GM23338 (cell line): ENCODE measurements at regions not wholly inside any gene's neighbourhood (a gene's known extent, or its start where the extent isn't known, plus 50 kb on each side); places are given as distances from the start of the nearest gene placed in this dataset.

ENCODE experiments used
- ATAC-seq: fragments of 200-7000 bp; cut with Tn5 transposase; 3 replicates; pipeline ENCODE4 v1.9.1; 2020
- DNase-seq: peaks from one replicate; pipeline ENCODE4 v3.0.0-alpha.2; 2015; ENCODE audit warnings: low spot score
- H2AFZ ChIP-seq: fragments of 200-600 bp; sonication (generic); 2 replicates; pipeline ENCODE4 v1.8.0; 2016; ENCODE audit warnings: antibody characterized with exemption, mild to moderate bottlenecking, moderate library complexity
- H3F3A ChIP-seq: fragments of 200-600 bp; sonication (generic); replicated peaks from 2 replicates; pipeline ENCODE4 v1.8.0; 2017; ENCODE audit warnings: antibody characterized with exemption, mixed run types, low read depth
- H3K27ac ChIP-seq: fragments of 200-600 bp; sonication (generic); 2 replicates; pipeline ENCODE4 v1.6.1; 2016; ENCODE audit warnings: low read depth
- H3K27me3 ChIP-seq: fragments of 200-600 bp; sonication (generic); 2 replicates; pipeline ENCODE4 v1.8.0; 2016; ENCODE audit warnings: mild to moderate bottlenecking, mixed run types, moderate library complexity; ENCODE audit not compliant: insufficient read depth
- H3K36me3 ChIP-seq: fragments of 200-600 bp; sonication (generic); 2 replicates; pipeline ENCODE4 v1.8.0; 2016; ENCODE audit warnings: mild to moderate bottlenecking; ENCODE audit not compliant: insufficient read depth
- H3K4me1 ChIP-seq: fragments of 200-600 bp; sonication (generic); 2 replicates; pipeline ENCODE4 v1.8.0; 2016; ENCODE audit warnings: mild to moderate bottlenecking, moderate library complexity; ENCODE audit not compliant: insufficient read depth
- H3K4me2 ChIP-seq: fragments of 200-600 bp; sonication (generic); 2 replicates; pipeline ENCODE4 v1.7.1; 2017; ENCODE audit warnings: mixed run types
- H3K4me3 ChIP-seq: fragments of 200-600 bp; sonication (generic); 2 replicates; pipeline ENCODE4 v1.6.1; 2016; ENCODE audit warnings: mixed run types
- H3K79me2 ChIP-seq: fragments of 200-600 bp; sonication (generic); replicated peaks from 2 replicates; pipeline ENCODE4 v1.8.0; 2017; ENCODE audit warnings: mild to moderate bottlenecking; ENCODE audit not compliant: insufficient read depth
- H3K9me2 ChIP-seq: fragments of 200-600 bp; sonication (generic); 2 replicates; pipeline ENCODE4 v1.8.0; 2017; ENCODE audit not compliant: insufficient read depth
- H4K20me1 ChIP-seq: fragments of 200-600 bp; sonication (generic); replicated peaks from 2 replicates; pipeline ENCODE4 v1.8.0; 2017; ENCODE audit warnings: mild to moderate bottlenecking; ENCODE audit not compliant: insufficient read depth
- H3K27ac Mint-ChIP-seq: 2 replicates; pipeline ENCODE4 v1.8.0; 2020; ENCODE audit warnings: inconsistent platforms, mild to moderate bottlenecking, moderate library complexity, mixed read lengths
- H3K27me3 Mint-ChIP-seq: 3 replicates; pipeline ENCODE4 v1.8.0; 2022; ENCODE audit warnings: low read depth, mild to moderate bottlenecking, moderate library complexity, mixed read lengths, inconsistent platforms; ENCODE audit not compliant: insufficient read depth, poor library complexity
- H3K36me3 Mint-ChIP-seq: 3 replicates; pipeline ENCODE4 v1.8.0; 2021; ENCODE audit warnings: low read depth, mild to moderate bottlenecking, inconsistent platforms, moderate library complexity, mixed read lengths
- H3K4me1 Mint-ChIP-seq: 3 replicates; pipeline ENCODE4 v1.8.0; 2020; ENCODE audit warnings: mild to moderate bottlenecking, inconsistent platforms, mixed read lengths
- H3K4me3 Mint-ChIP-seq: 3 replicates; pipeline ENCODE4 v1.8.0; 2021; ENCODE audit warnings: moderate library complexity, mild to moderate bottlenecking, inconsistent platforms, mixed read lengths
- H3K9me3 Mint-ChIP-seq: 3 replicates; pipeline ENCODE4 v1.8.0; 2020; ENCODE audit warnings: moderate library complexity, mild to moderate bottlenecking, inconsistent platforms, mixed read lengths
- CREB1 ChIP-seq: fragments of 250-450 bp; sonication (Bioruptor Pico); IDR thresholded peaks from 2 replicates; pipeline ENCODE4 v1.5.0; 2020; ENCODE audit warnings: low read depth, mild to moderate bottlenecking, moderate library complexity
- EZH2 ChIP-seq: fragments of 200-600 bp; sonication (generic); IDR thresholded peaks from one replicate; pipeline ENCODE4 v1.8.0; 2017; ENCODE audit warnings: antibody characterized with exemption, mild to moderate bottlenecking, low read depth; ENCODE audit not compliant: unreplicated experiment
- EZH2phosphoT487 ChIP-seq: fragments of 200-600 bp; sonication (generic); IDR thresholded peaks from one replicate; pipeline ENCODE4 v1.8.1; 2018; ENCODE audit warnings: antibody characterized with exemption; ENCODE audit not compliant: unreplicated experiment
- JUNB ChIP-seq: IDR thresholded peaks from one replicate; pipeline ENCODE4 v1.6.1; 2016; ENCODE audit warnings: antibody characterized with exemption; ENCODE audit not compliant: unreplicated experiment
- NANOG ChIP-seq: IDR thresholded peaks from 2 replicates; pipeline ENCODE4 v1.6.1; 2016; ENCODE audit warnings: antibody characterized with exemption, borderline replicate concordance
- POLR2AphosphoS5 ChIP-seq: IDR thresholded peaks from 2 replicates; pipeline ENCODE4 v1.6.1; 2016; ENCODE audit warnings: antibody characterized with exemption, low read depth
- STAT1 ChIP-seq: IDR thresholded peaks from one replicate; pipeline ENCODE4 v1.6.1; 2016; ENCODE audit warnings: antibody characterized with exemption; ENCODE audit not compliant: unreplicated experiment
- ZNF114 ChIP-seq: fragments of 250-450 bp; sonication (Bioruptor Pico); IDR thresholded peaks from 2 replicates; pipeline ENCODE4 v1.5.0; 2020; ENCODE audit warnings: mild to moderate bottlenecking, moderate library complexity
- ZNF331 ChIP-seq: fragments of 250-450 bp; sonication (Bioruptor Pico); IDR thresholded peaks from 2 replicates; pipeline ENCODE4 v1.5.0; 2020; ENCODE audit warnings: low read depth, mild to moderate bottlenecking, moderate library complexity
- ZNF462 ChIP-seq: fragments of 250-450 bp; sonication (Bioruptor Pico); IDR thresholded peaks from 2 replicates; pipeline ENCODE4 v1.5.0; 2020; ENCODE audit warnings: mild to moderate bottlenecking, moderate library complexity
- TF ChIP-seq, protein P1 (sequence below): IDR thresholded peaks from 2 replicates; pipeline ENCODE4 v1.6.1; 2016; ENCODE audit warnings: antibody characterized with exemption
- TF ChIP-seq, protein P2 (sequence below), 2 experiments: fragments of 200-600 bp in 1 of 2; sonication (generic) in 1 of 2; conservative IDR thresholded peaks; 2 replicates each; pipeline versions ENCODE4 v1.5.1 to v1.6.1; 2016 to 2017; ENCODE audit warnings: antibody characterized with exemption in 2 of 2, low read depth in 2 of 2, mild to moderate bottlenecking in 2 of 2, moderate library complexity in 1 of 2
- TF ChIP-seq, protein P3 (sequence below): IDR thresholded peaks from one replicate; pipeline ENCODE4 v1.6.1; 2018; ENCODE audit warnings: antibody characterized with exemption; ENCODE audit not compliant: unreplicated experiment

GRCh38 chrY:16486696-16487215 lies 1393.3 kb downstream of the CDY2B start:
- Mint-ChIP-seq H3K9me3 (no peaks in the 10 kb centered on the region; the same call in 1 of the 3 replicates), H3K4me3 (no peak overlapping the region), H3K27ac (no peak overlapping the region), H3K27me3 (no peaks in the 10 kb centered on the region), H3K36me3 (no peaks in the 10 kb centered on the region), H3K4me1 (peaks cover 3% of the 10 kb centered on the region; the same call in 1 of the 3 replicates)
- H3K79me2 ChIP-seq: no peaks in the 10 kb centered on the region
- no peak overlapping the region for H3K4me2 ChIP-seq
- no peaks in the 10 kb centered on the region for H3F3A ChIP-seq
- no peaks in the 10 kb centered on the region for H4K20me1 ChIP-seq
- no peak overlapping the region for H2AFZ ChIP-seq
- no peak overlapping the region for H3K4me3 ChIP-seq
- H3K36me3 ChIP-seq: no peaks in the 10 kb centered on the region
- DNase-seq (no peak), ATAC-seq (no peak)
- H3K9me2 ChIP-seq: no peaks in the 10 kb centered on the region
- H3K27me3 ChIP-seq: no peaks in the 10 kb centered on the region
- no peak for TF ChIP-seq EZH2
- no peak for TF ChIP-seq NANOG
- TF ChIP-seq STAT1: no peak
- TF ChIP-seq EZH2phosphoT487: no peak
- no peak for TF ChIP-seq ZNF462
- no peak for TF ChIP-seq CREB1 (CRISPR knock-in tag)
- no peak for TF ChIP-seq JUNB
- TF ChIP-seq ZNF331 (CRISPR knock-in tag): no peak
- TF ChIP-seq, protein P1, sequence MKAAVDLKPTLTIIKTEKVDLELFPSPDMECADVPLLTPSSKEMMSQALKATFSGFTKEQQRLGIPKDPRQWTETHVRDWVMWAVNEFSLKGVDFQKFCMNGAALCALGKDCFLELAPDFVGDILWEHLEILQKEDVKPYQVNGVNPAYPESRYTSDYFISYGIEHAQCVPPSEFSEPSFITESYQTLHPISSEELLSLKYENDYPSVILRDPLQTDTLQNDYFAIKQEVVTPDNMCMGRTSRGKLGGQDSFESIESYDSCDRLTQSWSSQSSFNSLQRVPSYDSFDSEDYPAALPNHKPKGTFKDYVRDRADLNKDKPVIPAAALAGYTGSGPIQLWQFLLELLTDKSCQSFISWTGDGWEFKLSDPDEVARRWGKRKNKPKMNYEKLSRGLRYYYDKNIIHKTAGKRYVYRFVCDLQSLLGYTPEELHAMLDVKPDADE: no peak
- TF ChIP-seq, protein P2, sequence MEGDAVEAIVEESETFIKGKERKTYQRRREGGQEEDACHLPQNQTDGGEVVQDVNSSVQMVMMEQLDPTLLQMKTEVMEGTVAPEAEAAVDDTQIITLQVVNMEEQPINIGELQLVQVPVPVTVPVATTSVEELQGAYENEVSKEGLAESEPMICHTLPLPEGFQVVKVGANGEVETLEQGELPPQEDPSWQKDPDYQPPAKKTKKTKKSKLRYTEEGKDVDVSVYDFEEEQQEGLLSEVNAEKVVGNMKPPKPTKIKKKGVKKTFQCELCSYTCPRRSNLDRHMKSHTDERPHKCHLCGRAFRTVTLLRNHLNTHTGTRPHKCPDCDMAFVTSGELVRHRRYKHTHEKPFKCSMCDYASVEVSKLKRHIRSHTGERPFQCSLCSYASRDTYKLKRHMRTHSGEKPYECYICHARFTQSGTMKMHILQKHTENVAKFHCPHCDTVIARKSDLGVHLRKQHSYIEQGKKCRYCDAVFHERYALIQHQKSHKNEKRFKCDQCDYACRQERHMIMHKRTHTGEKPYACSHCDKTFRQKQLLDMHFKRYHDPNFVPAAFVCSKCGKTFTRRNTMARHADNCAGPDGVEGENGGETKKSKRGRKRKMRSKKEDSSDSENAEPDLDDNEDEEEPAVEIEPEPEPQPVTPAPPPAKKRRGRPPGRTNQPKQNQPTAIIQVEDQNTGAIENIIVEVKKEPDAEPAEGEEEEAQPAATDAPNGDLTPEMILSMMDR (conservative IDR thresholded peaks at IDR 0.05; ENCODE audit: low read depth in 2 of 2): no peak
- no peak for TF ChIP-seq ZNF114 (CRISPR knock-in tag)
- TF ChIP-seq, protein P3, sequence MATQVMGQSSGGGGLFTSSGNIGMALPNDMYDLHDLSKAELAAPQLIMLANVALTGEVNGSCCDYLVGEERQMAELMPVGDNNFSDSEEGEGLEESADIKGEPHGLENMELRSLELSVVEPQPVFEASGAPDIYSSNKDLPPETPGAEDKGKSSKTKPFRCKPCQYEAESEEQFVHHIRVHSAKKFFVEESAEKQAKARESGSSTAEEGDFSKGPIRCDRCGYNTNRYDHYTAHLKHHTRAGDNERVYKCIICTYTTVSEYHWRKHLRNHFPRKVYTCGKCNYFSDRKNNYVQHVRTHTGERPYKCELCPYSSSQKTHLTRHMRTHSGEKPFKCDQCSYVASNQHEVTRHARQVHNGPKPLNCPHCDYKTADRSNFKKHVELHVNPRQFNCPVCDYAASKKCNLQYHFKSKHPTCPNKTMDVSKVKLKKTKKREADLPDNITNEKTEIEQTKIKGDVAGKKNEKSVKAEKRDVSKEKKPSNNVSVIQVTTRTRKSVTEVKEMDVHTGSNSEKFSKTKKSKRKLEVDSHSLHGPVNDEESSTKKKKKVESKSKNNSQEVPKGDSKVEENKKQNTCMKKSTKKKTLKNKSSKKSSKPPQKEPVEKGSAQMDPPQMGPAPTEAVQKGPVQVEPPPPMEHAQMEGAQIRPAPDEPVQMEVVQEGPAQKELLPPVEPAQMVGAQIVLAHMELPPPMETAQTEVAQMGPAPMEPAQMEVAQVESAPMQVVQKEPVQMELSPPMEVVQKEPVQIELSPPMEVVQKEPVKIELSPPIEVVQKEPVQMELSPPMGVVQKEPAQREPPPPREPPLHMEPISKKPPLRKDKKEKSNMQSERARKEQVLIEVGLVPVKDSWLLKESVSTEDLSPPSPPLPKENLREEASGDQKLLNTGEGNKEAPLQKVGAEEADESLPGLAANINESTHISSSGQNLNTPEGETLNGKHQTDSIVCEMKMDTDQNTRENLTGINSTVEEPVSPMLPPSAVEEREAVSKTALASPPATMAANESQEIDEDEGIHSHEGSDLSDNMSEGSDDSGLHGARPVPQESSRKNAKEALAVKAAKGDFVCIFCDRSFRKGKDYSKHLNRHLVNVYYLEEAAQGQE: no peak
- TF ChIP-seq POLR2AphosphoS5: no peak
- H3K4me1 ChIP-seq: no peaks in the 10 kb centered on the region
- no peak overlapping the region for H3K27ac ChIP-seq
